GM21825 (cell line): ENCODE measurements at regions not wholly inside any gene's neighbourhood (a gene's known extent, or its start where the extent isn't known, plus 50 kb on each side); places are given as distances from the start of the nearest gene placed in this dataset.
"Not testable (repeated sequence)": the region's sequence is repeated elsewhere in the genome, so short reads cannot be mapped to it uniquely, and the experiment has no call there.

ENCODE experiments used
- ATAC-seq: cut with Tn5 transposase; IDR thresholded peaks from one replicate; pipeline ENCODE4 v1.9.1; 2021; ENCODE audit warnings: mild to moderate bottlenecking, moderate library complexity; ENCODE audit not compliant: unreplicated experiment

DNA sequence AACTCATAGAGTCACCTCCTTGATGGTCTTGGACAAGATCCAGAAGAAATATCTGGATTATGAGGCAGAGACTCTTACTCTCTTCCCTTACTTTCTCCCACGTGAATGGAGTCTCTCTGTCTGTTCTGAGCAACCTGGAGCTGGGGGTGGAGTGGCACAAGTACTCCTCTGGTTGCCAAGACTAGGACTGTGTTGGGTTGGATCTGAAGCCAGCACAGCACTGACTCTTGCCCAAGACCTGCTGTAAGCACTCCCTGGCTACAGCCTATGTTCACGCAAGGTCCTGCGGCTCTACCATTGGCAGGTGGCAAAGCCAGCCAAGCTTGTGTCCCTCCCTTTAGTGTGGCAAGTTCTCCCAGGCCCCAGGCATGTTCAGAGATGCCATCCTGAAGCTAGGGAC is 488.2 kb upstream of the NRG3 start:
- ATAC-seq, result no peak

- ATAC-seq, result no peak
These were observed 471.5 kb upstream of the NRG3 start for GRCh38 chr10:81403451-81403850.

DNA sequence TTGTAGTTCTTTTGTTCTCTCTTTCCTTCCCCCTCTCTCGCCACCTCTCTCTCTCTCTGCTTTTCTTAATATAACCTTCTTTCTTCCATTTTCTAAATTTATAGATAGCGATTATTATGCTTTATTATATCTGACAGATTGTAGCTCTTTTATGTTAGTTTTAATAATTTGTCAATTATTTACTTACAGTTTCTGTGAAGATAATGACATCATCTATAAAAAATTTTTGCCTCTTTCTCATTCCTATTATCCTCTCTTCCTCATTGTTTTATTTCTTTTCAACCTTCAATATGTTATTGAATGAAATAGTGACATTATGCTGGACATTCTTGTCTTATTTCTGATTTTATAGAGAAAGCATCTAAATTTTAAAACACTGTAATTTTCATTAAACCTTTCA is 469.6 kb upstream of the NRG3 start:
- ATAC-seq, result no peak

GRCh38 chr10:81414038-81414437 is 461.0 kb upstream of the NRG3 start:
- ATAC-seq, result no peak

DNA sequence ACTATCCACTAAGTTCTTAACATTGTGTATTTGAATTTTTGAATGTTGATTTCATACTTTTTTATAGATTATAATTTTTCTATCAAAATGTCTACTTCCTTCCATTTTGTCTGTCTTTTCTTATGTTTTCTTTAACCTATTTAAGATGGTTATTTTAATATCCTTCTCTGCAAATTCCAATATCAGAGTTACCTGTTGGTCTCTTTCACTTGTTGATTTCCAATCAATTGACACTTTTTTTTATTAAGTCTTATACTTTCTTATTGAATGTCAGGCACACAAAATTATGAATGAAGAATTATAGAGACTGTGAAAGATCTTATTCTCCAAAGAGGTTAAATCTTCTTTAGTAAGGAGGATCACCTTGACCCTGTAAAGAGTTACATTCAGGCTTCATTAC is 448.3 kb upstream of the NRG3 start:
- no peak for ATAC-seq

- no peak for ATAC-seq
These were observed 446.4 kb upstream of the NRG3 start for GRCh38 chr10:81428456-81429134.

DNA sequence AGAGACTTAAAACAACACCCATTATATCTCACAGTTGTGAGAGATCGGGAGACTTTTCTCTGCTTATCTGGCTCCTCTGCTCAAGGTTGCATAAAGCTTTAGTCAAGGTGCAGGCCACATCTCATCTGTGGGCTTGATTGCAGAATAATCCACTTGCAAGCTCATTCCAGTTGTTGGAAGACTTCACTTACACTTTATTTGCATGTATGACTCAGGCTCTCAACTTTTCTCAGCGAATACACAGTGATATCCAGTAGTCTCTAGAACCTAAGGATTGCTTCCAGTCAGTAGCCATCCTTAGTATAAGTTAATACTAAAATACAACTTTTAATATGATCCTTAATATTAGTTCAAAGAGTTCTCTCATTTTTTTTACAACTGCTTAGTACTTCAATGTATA is 435.5 kb upstream of the NRG3 start:
- ATAC-seq, result no peak

DNA sequence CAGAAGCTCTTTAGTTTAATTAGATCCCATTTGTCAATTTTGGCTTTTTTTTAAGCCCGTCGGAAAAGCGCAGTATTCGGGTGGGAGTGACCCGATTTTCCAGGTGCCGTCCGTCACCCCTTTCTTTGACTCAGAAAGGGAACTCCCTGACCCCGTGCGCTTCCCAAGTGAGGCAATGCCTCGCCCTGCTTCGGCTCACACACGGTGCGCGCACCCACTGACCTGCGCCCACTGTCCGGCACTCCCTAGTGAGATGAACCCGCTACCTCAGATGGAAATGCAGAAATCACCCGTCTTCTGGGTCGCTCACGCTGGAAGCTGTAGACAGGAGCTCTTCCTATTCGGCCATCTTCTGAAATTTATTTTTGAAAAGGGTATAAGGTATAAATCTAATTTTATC is 433.4 kb upstream of the NRG3 start:
- ATAC-seq, result not testable (repeated sequence)

GRCh38 chr10:81444242-81444929 is 430.6 kb upstream of the NRG3 start:
- no peak for ATAC-seq

GRCh38 chr10:81450651-81451050 is 424.3 kb upstream of the NRG3 start:
- ATAC-seq, result no peak

DNA sequence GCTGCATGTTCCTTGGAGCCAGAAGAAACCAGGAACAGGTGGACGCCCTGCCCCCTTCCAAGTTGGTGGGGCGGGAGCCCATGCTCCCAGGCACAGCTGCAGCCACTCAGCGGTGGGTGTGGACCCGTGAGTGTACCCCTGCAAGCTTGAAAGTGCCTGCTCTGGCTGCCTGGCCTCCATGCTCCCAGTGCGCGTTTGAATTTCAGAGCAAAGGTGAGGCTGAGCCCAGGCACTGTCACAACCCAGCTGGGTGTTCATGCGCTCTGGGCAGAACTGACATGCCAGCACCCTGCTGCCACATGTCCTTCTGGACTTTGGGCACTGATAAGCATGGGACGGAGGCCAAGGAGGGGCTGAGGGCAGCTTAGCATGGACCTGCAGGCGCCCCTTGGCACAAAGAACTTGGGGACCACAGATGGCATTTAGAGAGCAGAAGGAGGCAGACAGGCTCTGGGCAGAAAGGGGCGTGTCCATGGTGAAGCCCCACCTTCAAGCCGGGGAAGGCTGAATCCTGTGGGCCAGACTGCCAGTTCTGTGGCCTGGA is 402.0 kb upstream of the NRG3 start:
- ATAC-seq, result no peak

GRCh38 chr10:81473755-81474154 is 401.2 kb upstream of the NRG3 start:
- no peak for ATAC-seq

GRCh38 chr10:81479316-81479715 is 395.7 kb upstream of the NRG3 start:
- no peak for ATAC-seq

DNA sequence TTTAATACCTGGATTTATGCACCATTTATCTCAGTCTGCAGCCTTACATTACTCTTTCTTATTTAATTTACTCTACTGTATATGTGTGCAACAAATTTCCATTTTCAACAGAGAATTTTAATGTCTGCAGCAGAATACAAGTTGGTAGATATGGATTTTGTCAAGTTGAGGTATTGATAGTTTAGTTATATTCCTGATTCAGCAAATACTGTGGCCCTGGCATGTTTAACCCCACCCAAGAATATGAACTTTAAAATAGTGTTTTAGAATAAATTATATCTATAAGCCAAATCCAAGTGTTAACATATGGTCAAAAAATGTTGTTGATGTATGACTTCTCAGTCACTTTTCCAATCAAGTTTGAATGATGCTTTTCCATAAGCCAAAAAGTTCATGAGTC is 378.4 kb upstream of the NRG3 start:
- no peak for ATAC-seq

- ATAC-seq, result no peak
These were observed 376.9 kb upstream of the NRG3 start for GRCh38 chr10:81498011-81498551.

DNA sequence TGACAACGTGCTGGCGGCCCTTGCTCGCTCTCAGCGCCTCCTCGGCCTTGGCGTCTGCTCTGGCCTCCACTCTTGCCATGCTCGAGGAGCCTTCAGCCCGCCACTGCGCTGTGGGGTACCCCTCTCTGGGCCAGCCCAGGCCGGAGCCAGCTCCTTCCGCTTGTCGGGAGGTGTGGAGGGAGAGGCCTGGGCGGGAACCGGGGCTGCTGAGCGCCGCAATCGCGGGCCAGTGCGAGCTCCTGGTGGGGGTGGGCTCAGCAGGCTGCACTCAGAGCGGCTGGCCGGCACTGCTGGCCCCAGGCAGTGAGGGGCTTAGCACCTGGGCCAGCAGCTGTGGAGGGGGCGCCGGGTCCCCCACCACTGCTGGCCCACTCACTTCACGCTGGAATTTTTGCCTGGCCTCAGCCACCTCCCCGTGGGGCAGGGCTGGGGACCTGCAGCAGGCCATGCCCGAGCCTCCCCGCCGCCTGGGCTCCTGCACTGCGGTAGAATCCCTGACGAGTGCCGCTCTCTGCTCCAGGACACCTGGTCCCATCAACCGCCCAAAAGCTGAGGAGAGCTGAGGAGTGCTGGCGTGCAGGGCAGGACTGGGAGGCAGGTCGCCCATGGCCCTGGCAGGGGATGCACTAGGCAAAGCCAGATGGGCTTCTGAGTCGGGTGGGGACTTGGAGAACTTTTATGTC is 372.2 kb upstream of the NRG3 start:
- ATAC-seq, result no peak

DNA sequence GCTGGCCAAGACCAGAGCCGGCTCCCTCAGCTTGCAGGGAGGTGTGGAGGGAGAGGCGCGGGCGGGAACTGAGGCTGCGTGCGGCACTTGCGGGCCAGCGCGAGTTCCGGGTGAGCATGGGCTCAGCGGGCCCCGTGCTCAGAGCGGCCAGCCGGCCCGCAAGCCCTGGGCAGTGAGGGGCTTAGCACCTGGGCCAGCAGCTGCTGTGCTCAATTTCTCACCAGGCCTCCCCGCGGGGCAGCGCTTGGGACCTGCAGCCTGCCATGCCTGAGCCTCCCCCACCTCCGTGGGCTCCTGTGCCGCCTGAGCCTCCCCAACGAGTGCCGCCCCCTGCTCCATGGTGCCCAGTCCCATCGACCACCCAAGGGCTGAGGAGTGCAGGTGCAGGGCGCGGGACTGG is 369.2 kb upstream of the NRG3 start:
- ATAC-seq, result not testable (repeated sequence)

DNA sequence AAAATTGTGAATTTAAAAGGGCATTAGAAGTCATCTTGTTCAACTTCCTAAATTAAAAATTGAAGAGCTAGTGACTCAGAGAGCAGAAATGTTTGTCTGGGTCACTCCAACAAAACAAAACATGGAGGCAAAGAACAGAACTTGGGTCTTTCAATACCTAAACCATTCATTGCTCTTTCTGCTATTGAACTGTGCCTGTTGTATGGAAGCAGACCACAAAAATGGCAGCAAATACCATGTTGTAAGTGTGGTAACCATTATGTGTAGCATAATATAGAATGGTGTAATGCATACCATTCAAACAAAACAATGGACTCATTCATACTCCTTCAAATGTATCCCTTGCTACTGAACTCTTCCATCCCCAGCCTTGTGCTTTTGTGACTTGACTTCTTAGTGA is 360.2 kb upstream of the NRG3 start:
- ATAC-seq, result no peak

DNA sequence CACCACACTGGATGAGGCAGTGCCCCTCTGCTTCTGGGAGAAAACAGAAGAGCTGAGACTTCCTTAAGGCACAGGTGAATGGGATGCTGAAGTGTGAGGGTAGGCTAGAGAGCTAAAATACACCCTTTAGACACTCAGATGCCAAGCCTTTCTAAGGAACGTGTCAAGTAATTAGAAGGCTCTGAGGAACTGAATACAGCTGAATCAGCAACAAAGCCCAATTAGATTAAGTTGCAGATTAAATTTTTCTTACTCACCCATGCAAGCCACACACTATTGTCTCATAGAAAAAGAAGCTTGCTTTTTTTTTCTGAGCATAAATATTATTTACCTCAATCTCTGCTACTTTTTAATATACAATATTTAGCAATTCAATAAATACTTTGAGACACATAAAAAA is 354.3 kb upstream of the NRG3 start:
- ATAC-seq, result no peak

GRCh38 chr10:81524467-81524866 is 350.5 kb upstream of the NRG3 start:
- ATAC-seq, result no peak

GRCh38 chr10:81532403-81532802 is 342.6 kb upstream of the NRG3 start:
- ATAC-seq, result no peak

GRCh38 chr10:81534991-81535390 is 340.0 kb upstream of the NRG3 start:
- ATAC-seq, result no peak
